NCI-H774 (cell line): ENCODE measurements at regions not wholly inside any gene's neighbourhood (a gene's known extent, or its start where the extent isn't known, plus 50 kb on each side); places are given as distances from the start of the nearest gene placed in this dataset.

ENCODE experiments used
- DNase-seq: peaks from one replicate; lab custom pipeline; 2025; lab: John Stamatoyannopoulos, UW

- DNase-seq: no peak
Observed at GRCh38 chr16:64165368-64165767, 956.5 kb downstream of the CDH11 start.

GRCh38 chr16:64162613-64163375 lies 959.1 kb downstream of the CDH11 start:
- no peak for DNase-seq

GRCh38 chr16:64159976-64160375 lies 961.9 kb downstream of the CDH11 start:
- DNase-seq: no peak

GRCh38 chr16:64158941-64159588 lies 962.8 kb downstream of the CDH11 start:
- DNase-seq: no peak

- DNase-seq: no peak
Observed at GRCh38 chr16:64153718-64154117, 968.1 kb downstream of the CDH11 start.

GRCh38 chr16:64151990-64152767 lies 969.7 kb downstream of the CDH11 start:
- DNase-seq: no peak

GRCh38 chr16:64150193-64150592 lies 971.7 kb downstream of the CDH11 start:
- no peak for DNase-seq

- DNase-seq: no peak
Observed at GRCh38 chr16:64149756-64150155, 972.1 kb downstream of the CDH11 start.

- no peak for DNase-seq
Observed at GRCh38 chr16:64148356-64148755, 973.5 kb downstream of the CDH11 start.

- no peak for DNase-seq
Observed at GRCh38 chr16:64147941-64148340, 973.9 kb downstream of the CDH11 start.

GRCh38 chr16:64144617-64145016 lies 977.2 kb downstream of the CDH11 start:
- DNase-seq: no peak

GRCh38 chr16:64138621-64139020 lies 983.2 kb downstream of the CDH11 start:
- no peak for DNase-seq

- DNase-seq: no peak
Observed at GRCh38 chr16:64138006-64138405, 983.9 kb downstream of the CDH11 start.

- no peak for DNase-seq
Observed at GRCh38 chr16:64136743-64137142, 985.1 kb downstream of the CDH11 start.

GRCh38 chr16:64136314-64136713 lies 985.5 kb downstream of the CDH11 start:
- DNase-seq: no peak

GRCh38 chr16:64133366-64133765 lies 988.5 kb downstream of the CDH11 start:
- DNase-seq: no peak

- DNase-seq: no peak
Observed at GRCh38 chr16:64132759-64133361, 989.0 kb downstream of the CDH11 start.

GRCh38 chr16:64132190-64132589 lies 989.7 kb downstream of the CDH11 start:
- DNase-seq: no peak

- DNase-seq: no peak
Observed at GRCh38 chr16:64131423-64131822, 990.4 kb downstream of the CDH11 start.

GRCh38 chr16:64130140-64130539 lies 991.7 kb downstream of the CDH11 start:
- DNase-seq: no peak

- no peak for DNase-seq
Observed at GRCh38 chr16:64122177-64122576, 999.7 kb downstream of the CDH11 start.

GRCh38 chr16:64121473-64121872 lies 1000.4 kb downstream of the CDH11 start:
- DNase-seq: no peak

GRCh38 chr16:64116151-64116550 lies 1005.7 kb downstream of the CDH11 start:
- no peak for DNase-seq
